ENCODE measurements at regions not wholly inside any gene's neighbourhood (a gene's known extent, or its start where the extent isn't known, plus 50 kb on each side); places are given as distances from the start of the nearest gene placed in this dataset.

DNA sequence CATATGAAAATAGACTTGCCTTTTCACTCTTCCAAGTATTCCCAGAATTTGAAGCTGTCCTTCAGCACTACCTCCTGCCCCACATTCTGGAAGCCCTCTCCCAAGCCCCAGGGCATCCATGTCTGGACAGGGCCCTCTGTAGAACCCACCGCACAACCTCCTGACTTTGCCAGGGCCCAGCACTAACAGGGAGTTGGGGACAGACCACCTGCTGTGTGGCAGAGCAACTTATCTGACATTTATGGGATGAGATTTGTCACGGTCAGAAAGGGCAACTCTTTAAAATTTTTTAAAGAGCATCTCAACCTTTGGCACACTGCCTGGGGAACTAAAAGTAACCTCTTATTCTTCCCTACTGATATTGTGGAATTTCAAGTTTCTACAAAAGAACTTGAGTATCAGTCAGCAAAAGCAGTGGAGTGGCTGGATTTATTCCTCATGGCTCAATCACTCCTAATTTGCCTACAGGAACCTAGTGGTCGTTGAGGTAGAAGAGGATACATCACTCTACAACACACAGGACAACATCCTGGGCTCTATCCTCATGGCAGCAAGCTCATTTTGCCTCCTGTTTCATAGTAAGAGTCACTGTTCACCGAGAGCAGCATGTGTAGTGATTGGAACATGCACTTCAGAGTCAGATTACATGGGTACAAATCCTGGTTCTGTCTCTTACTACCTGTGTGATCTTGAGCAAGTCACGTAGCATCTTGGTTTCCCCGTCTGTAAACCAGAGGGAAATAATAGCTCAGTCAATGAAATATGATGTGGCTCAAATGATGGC is 285.3 kb downstream of the ENC1 start:
- no peak for DNase-seq (ENCODE audit: low spot score)

DNA sequence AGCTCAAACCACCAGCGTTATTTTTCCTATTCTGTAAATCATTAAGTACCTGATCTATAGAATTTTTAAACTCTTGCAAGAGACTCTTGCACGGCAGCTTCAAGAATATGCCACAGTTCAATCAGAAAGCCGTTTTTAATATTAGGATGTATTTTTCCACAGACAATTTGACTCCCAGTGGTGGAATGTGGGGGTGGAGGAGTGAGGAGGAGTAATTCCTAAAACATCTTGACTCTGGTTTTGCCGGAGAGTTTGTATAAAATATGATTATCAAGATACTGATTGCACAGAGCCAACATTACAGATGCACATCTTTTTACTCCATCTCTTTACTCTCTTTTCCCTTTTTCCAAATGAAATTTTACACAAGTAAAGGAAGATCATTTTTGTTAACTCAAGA is 288.3 kb downstream of the ENC1 start:
- no peak for DNase-seq (ENCODE audit: low spot score)

DNA sequence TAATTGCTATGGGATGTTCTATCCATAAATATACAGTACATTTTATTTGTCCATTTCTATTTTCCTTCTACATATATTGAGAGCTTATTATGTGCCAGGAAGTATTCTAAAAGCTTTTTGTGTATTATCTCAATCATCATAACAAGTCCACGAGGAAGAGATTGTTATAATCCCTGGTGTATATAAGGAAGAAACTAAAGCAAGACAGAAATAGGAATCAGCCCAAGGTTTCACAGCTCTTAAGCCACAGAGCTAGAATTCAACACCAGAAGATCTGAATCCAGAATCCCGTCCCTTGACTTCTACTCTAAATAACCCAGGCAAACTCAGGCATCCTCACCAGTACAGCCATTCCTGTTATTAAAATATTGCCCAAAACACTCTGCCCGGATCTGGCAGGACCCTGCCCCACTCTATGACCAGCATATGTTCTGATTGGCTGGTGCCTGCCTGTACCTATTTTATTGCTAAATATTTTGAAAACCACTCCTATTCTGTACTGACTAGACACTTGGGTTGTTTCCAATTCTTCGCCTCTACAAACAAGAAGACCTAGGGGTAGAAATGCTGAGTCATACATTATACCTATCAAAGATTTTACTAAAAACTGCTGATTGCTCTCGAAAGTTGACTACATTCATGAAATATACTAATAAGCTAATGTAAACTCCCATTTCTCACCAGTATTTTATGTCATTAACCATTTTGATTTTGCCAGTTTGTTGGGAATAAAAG is 297.4 kb downstream of the ENC1 start:
- no peak for DNase-seq (ENCODE audit: low spot score)

DNA sequence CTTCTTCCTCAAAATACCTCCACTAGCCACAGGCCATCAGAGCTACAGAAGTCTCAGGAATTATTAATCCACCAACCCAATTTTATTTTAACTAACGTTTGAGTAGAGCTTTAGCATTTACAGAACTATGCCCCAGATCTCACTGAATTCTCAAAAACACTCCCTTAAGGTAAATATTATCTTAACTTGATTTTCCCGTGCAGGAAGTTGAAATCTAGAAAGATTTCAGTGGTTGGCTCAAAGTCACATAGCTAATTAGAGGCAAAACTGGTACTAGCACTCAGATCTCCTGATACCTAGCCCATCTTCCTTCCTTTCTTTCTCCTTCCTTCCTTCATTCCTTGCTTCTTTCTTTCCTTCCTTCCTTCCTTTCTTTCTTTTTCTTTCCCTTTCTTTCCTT is 298.3 kb downstream of the ENC1 start:
- DNase-seq (ENCODE audit: low spot score) = no peak

DNA sequence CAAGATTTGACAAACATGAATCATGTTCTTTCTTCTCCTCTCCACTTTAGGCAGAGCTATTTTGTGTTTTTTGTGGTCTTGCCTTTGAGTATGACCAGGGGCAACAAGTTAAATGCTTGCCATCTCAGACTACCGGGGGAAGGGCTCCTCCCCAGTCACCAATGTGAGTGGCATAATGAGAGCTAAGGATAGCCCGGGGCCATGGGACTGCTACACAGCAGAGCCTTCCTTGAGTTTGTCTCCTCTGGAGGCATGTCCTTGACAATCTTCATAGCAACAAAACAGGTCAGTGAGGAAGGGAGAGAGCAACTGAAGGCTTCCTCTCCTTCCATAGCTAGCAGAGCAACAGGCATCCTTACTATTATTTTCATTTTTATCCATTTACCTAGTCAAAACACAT is 299.3 kb downstream of the ENC1 start:
- DNase-seq (ENCODE audit: low spot score) = no peak

DNA sequence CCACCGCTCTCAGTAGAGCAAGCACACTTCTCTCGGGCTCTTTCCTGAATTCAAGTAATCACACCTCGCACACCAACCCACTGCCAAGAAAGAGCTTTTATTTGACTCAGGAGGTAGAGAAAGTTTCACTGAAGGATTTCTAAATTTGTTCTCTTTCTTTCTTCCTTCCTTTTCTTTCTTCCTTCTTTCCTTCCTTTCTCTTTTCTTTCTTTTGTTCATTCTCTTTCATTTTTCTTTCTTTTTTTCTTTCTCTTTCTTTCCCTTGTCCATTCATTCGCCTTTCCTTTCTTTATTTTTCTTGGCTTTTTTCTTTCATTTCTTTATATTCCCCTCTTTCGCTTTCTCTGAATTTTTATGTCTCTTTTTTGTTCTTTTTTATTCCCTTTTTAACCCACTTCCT is 300.1 kb downstream of the ENC1 start:
- DNase-seq (ENCODE audit: low spot score) = no peak

DNA sequence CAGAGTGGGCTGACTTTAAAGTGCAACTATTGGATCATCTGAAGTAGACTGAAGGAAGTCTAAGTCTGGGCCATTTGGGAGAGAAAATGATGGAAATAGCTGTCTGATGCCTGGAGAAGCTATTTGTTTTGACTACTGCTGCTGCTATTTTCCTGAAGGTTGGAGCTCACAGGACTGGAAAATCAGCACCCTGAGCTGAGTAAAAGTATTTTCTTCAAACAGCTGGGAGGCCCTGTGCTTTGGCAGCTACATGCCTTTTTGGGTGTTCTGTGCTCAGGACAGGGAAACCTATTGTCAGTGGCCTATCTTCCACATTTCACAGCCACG is 302.6 kb downstream of the ENC1 start:
- DNase-seq (ENCODE audit: low spot score) = peak; percentile 38

DNA sequence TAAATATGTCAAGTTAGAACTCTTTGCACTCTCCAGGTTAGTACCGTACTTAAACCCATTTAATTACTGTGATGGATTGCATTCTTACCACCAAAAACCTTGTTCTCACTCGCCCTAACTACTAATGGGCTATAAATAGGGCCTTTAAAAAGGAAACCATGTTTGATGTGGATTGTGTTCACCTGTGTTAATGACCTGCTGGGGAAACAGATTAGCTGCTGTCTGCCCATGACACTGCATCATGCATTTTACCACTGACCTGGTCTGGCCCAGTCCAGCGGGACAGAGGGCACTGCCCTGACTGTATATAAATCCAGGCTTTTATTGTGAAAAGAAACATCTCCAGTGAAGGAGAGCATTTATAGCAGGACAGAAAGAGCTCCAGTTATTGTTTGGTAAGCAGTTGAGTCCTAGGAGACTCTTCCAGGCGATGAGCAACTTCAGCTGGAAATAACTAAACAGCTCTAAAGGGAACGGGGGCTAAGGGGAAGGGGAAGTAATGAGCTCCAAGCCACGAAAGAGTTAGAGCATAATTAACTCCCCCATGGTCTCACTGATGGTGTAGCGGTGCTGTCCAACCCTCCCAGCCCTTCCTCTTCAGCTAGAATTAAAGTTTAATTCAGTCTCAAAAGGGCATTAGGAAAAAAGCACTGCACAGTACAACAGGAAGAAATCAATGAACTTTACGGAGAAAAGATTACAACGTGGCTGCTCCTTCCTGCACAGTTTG is 303.1 kb downstream of the ENC1 start:
- no peak for DNase-seq (ENCODE audit: low spot score)

DNA sequence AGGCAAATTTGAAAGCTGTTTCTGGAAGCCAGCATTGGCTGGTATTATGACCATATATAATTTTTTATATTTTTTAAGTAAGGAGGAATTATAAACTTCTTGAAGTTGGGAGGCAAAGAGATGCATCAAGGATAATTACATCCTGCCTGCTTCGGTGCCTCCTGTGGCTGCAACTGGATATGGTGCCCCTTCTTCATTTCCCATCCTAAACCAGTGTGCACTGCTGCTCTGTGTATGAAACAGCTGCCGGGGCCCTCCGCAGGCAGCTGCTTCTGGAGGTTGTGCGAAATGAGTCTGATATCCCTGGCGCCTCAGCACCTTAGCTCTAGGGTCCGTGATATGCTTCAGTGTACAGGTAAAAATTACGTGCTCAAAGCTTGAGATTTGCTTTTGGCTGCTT is 304.2 kb downstream of the ENC1 start:
- DNase-seq (ENCODE audit: low spot score) = no peak

DNA sequence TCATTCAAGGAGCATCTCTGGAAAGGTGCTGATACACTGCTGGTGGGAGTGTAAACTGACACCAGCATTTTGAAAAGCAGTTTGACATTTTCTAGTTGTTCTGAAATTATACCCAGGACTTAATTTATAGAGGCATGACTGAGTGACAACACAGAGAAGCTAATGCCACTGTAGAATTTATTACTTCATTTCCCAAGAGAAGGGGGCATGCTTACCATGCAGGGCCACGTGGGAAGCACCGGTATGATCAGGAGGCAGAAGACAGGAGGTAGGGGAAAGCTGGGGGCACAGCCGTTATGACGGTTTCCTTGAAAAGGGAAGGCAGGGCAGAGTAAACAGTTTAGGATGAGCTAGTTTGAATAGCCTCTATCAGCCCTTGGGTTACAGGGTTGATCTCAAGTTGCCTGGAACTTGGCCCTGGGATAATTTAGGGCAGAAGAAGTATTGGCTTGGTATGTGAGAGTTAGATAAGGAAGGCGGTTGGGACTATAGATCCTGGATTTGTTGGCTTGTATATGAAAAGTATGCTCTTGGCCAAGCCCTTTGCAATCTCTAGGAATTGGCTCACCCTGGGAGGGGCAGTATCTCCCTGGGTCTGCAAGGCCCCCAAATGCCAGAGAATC is 305.7 kb downstream of the ENC1 start:
- peak; percentile 82 for DNase-seq (ENCODE audit: low spot score)

DNA sequence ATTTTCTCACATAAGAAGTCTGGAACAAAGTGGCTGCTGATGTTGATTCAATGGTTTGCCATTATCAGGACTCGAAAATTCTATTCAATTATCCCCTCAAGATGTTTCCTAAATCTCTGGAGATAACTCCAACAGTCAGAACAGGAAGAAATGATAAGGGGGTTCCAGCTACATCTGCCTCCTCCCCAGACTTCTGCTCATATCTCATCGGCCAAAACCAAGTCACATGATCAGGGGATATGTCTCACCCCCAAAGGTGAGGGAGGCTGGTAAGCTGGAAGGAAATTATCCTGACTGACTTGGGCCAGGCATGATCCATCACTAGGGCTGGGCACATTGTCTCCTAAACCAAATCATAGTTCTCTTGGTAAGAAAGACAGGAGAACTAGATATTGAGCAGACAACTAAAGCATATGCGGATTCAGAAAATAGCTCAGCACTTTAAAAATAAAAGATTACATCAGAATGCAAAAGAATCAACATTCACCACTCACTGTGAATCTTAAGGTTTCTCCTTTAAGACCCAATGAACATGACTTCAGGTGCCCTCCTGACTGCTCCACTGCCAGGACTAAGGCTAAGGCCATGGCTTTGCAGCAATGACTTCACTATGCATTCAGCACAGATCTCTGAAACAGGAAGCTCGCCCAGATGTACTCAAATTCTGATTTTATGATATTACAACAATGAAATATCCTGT is 306.3 kb downstream of the ENC1 start:
- peak; percentile 59 for DNase-seq (ENCODE audit: low spot score)

DNA sequence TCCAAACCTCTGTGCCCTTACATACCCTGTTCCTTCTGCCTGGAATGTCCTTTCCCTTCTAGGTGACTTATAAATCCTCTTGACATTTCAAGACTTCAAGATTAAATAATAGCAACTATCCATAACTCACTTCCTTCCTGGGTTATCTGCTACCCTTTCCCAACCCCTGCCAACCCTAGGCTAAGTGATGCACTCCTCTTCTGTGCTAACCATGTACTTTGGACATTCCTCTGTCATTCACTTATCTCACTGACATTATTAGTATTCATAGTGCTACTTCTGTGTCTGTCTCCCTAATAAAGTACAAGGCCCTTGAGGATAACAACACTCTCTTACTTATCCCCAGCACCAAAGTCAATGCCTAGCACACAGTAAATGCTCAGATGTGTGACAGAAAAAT is 307.1 kb downstream of the ENC1 start:
- DNase-seq (ENCODE audit: low spot score) = no peak

DNA sequence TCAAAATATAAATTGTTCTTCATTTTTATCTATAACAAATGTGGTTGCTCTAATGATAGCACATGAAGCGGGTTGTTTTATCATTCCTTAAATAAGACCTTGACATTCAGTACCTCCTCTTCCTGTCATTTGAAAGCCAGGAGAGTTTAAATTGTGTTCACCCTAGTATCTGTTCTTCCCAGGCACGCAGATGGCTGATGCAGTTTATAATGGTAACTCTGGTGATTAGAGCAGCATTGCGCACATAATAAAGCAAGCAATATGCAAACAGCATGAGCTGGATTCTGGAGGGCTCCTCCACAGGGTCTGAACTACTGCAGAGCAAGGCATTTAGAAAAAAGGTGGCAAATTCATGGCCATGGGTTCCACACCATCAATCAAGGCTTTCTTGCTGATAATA is 307.8 kb downstream of the ENC1 start:
- DNase-seq (ENCODE audit: low spot score) = peak; percentile 48

DNA sequence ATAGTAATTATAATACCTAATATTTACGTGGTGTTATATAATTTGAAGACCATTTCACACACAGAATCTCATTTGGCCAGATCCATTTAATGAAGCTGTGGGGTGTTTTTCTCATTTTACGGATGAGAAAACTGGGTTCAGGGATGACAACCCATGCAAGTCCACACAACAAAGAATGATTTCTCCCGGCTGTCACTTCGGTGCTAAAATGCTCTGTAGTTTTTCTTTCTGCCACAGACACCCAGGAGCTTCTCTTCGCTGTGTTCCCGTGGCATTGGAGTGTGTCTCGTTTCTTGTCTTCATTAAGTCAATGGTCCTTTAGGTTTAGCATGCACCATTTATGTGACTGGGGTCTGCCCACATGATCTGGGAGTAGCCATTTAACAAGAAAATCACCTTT is 308.5 kb downstream of the ENC1 start:
- DNase-seq (ENCODE audit: low spot score) = no peak

DNA sequence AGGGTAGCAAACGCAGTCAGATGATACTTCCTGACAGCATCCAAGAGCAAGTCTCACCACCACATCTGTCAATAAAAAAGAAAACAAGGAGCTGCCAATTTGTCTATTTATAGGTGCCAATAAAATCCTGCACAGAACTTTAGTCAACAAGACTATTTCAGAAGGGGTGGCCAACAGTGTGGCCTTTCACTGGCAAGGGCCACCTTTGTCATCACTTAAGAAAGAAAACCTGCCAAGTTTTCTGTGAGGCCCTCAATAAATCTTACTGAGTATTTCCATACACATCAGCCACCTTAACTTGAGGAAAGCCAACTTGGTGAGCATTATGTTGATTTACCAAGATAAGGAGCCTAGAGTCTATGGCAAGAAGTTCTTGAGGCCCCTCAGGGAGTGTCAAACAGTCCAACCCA is 312.3 kb downstream of the ENC1 start:
- DNase-seq (ENCODE audit: low spot score) = no peak

DNA sequence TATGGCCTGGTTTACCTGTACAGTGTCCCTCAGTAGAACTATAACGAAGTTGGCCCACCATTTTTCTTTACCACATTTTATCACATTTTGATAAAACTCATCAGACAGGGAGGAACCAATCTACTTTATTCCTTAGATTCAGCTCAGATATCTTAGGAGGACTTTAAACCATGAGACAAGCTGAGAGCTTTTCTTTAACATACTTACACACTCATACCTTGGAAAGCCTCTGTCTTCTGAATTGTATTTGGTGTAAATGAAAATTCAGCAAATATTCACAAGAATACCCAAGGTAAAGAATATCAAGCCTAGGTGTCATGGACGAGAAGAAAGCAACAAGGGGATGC is 313.2 kb downstream of the ENC1 start:
- DNase-seq (ENCODE audit: low spot score) = no peak

DNA sequence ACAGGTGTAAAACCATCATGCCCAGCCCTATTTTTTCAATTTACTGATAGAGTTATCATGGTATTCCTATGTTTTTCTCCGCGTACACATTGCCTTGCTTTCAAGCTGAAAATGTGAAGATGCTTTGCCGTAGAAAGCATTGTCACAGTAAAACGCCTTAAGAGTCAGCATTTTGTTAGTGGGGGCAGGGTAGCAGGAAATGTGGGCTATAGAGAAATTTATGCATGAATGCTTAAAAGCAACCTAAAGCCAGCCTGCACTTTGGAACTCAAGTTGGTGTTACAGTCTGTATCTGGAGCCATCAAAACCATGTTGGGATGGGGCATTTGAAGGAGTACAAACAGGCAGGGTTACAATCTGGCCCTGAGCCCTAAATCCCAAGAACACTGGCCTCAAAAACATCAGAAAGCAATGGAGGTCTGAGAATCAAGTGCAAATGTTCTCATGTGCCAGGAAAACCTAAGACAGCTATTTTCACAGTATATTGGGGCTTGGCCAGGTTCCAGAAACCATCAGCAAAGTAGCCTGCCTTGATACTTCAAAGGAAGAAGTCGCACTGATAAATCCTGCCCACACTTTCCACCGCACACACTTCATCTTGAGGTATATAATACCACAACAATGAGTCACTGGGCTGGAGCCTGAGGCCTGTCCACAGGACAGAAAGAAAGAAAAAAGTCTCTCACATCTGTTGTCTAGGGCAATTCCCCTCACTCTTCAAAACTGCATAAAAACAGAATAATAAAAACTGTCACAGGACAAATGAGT is 313.8 kb downstream of the ENC1 start:
- DNase-seq (ENCODE audit: low spot score) = peak; percentile 96

DNA sequence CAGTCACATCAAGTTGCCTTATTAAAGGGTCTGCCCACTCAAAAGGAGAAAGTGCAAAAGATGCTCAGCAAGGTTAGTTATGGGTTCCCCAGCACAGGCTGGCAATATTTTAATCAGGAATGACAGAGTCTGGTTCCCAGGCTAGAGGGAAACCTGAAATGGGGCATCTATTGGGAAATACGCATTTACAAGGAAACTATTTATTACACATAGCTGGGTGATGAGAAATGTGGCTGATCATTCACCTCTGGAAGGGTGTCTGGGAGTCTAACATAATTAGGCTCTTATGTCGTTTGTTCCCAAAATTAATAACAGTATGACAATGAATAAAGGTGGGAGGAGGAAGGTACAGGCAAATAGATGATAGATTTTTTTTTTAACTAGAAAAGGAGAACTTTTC is 314.7 kb downstream of the ENC1 start:
- DNase-seq (ENCODE audit: low spot score) = no peak

DNA sequence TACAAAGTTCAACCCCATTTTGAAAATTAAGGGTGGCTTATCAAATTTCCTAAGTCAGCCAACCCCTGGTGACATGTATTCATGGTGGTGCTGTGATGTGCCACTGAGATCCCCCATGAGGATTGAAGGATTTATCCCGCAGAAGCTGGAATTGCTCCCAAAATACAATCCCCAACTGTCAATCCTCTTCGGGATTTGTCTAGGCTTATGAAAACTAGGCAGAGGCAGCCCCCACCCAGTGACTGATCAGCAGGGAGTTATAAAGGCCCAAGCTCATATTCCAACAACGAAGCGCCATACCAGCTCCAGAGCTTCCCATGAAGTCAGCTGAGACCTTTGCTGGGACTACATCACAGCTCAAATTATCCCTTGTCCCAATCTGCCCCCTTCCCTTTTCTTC is 316.0 kb downstream of the ENC1 start:
- DNase-seq (ENCODE audit: low spot score) = no peak

DNA sequence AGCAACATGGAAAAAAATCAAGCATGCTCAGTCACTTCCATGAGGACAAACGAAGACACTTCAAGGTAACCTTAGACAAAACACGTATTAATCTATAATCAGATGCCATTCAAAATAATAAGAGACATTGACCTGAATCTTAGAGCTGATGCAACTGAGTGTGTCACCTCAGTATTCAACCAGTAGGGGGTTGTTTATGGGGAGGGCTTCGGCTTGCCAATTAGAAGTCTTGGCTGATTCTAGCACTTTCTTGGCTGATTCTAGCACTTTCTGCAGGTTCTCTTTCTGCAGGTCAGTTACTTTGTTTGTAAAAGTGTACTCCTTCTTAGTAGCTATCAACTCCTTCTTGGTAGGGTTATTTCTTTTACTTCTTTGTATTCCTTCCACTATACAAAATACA is 317.6 kb downstream of the ENC1 start:
- no peak for DNase-seq (ENCODE audit: low spot score)

DNA sequence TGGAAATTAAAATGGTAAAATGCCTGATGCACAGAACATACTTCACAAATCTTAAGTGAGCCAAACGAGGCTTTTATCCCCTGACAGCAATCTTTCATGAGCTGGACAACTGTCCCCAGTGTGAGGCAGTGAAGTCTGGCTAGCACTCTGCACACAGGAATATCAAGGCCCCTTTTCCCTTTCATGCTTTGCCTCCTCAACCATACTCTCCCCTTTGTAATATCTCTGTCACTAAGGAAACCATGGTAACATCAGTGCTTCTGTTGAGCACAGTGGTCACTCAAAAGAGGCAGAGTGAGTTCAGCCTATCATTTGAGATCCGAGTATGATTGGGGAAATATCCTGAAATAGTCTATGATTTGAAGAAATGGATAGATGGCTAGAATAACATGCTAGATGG is 318.3 kb downstream of the ENC1 start:
- DNase-seq (ENCODE audit: low spot score) = no peak
